GF-D8 (cell line): ENCODE measurements at regions not wholly inside any gene's neighbourhood (a gene's known extent, or its start where the extent isn't known, plus 50 kb on each side); places are given as distances from the start of the nearest gene placed in this dataset.

Experiments used
- DNase-seq: peaks from one replicate; lab custom pipeline; 2025; lab: John Stamatoyannopoulos, UW

DNA sequence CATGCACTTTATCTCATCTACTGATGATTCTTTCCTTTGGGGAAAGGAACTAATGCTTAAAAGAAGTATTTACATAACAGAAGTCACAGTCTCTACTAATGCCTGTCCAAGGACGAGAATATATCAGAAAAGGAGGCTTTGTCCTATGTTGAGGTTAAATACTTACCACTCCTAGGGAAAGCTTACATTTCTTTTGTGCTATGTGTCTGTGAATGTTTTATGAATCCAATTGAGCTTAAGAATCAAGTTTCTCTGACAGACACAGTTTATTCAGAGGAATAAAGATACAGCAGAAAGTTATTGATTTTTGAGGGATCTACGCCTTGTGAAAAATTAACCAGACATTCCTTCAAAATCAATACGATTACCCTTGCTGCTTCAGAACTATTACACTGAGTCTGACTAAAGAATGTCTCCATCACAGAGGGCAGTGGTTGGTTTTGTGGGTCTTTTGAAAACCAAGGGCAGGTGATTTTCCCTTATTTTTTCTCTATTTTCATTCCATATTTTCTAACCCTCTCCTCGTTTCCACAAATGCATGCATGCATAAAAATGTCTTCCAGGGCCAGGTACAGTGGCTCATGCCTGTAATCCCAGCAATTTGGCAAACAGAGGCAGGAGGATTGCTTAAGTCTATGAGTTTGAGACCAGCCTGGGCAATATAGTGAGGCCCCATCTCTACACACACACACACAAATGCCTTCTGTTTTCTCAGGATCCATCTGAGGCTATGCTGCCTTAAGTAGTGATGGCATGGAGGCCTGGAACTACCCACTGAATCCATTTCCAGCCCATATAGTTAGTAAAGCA, 1095.1 kb downstream of the GALC start:
- no peak for DNase-seq

DNA sequence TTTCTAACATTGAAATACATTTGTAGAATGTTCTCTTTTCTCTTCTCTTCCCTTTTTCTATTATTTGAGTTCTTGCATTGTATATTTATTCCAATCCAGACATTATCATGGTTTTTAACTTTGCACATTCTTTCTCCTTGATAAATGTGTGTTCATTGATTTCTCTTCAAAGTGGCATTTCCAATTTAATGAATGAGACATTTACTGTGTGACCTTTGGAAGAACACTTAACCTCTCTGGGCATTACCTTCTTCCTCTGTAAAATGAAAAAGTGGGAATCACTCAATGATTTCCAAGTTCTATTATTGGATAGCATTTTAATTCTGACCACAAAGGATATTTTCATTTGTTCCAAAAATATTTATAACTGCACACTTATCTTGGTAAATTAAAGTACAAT, 1095.8 kb downstream of the GALC start:
- DNase-seq, result no peak

DNA sequence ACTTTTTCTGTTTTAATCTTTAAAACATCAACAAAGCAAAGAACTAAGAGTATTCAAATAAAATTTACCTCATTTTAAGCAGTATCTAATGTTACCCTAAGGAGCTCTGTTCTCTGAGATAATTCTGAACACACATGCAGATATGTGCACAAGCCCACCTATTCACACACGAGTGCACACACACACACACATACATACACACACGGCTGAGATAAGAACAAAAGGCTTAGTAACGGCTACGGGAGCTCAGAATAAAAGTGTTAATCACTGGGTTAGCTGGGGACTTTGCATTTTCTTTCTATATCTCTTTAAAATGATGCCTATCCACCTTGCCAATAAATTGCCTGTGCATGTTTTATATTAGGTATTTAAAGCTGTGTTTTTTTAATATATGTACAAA, 1096.3 kb downstream of the GALC start:
- no peak for DNase-seq

GRCh38 chr14:86892152-86892956, 1100.6 kb downstream of the GALC start:
- DNase-seq, result no peak

- no peak for DNase-seq
Measured at GRCh38 chr14:86885280-86885679, 1107.7 kb downstream of the GALC start.

GRCh38 chr14:86884498-86884897, 1108.5 kb downstream of the GALC start:
- no peak for DNase-seq

DNA sequence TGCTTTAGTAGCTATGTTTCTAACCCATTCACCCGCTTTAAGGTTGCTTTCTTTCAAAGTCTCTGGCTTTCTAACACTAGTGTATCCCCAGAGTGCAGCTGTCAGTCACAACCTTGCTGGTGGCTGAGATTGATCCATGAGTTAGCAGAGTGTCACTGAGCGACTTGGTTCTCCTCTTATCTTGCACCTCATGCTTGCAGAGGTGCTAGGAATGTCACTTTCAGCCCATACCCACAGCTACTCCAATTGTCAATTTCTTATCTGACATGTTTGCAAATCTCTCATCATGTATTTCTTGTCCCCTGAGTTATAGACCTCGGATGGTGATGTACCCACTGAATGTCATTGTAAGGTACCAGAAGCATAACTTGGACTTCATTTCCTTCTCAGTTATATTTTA, 1110.2 kb downstream of the GALC start:
- no peak for DNase-seq

DNA sequence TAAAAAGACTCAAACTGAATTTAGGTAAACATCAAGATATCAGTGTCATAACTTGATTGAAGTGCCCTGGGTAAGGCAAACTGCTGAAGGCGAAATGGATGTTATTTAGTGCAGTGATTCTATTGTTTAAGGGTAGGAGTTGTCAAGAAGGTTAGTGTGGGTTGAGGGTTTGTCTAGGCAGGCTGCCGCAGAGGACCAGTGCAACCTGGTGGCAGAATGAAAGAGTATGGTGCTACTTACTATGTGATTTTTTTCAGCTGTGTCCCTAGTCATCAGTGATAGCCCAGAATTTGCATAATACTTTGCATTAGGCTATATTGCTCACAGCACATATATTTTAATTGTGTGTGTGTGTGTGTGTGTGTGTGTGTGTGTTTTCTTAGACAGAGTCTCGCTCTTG, 1127.0 kb downstream of the GALC start:
- DNase-seq, result no peak

DNA sequence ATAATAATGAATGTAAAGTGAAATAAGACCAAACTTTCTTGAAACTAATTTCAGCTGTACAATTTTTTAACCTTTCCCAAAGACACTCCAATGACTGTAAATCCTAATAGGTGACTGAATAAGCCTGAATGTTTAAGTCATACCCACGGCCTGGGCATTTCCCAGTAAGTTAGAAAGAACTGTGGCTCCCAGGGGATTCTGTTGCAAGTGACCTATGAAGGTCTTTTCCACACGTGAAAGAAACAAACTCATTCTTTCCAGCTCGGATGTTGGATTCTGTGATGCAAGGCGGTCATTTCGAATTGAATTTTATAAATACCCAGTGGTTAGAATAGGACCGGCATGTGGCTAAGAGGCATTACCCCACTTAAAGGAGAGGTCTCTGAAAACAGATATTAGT, 1134.4 kb downstream of the GALC start:
- DNase-seq, result no peak

DNA sequence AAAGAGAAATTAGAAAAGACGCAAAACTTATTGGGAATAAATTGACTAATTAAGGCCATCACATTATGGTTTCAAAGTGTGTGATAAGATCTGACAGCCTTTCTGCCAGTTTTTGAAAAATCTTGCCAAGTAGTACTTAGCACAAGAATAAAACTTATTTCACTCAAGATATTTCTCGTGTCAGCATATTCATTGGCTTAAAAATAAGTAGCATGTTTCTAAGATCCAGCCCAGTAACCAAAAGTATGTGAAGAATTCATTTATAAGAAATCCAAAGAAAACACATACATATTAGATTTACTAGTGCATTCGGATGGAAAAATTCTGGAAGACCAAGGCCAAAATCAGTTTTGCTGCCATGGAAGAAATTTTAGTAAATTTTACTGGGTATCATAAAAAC, 1135.0 kb downstream of the GALC start:
- no peak for DNase-seq

DNA sequence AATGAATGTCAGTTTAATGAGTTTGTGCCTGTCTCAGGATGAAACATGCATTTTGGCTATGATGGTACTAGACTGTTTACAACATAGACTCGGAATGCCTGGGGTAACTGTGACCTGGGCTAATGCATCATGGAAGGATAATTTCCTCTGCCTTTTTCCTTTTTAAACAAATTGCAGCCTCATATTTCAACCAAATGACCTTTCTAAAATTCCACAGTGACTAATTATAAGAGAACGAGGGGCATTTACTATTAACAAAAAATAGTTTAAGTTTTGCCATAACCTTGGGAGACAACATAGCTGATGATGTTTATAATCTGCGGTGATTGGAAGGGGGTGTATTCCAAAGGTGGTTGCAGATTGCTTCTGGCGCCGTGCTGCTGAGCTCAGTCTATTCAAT, 1140.5 kb downstream of the GALC start:
- DNase-seq, result no peak

DNA sequence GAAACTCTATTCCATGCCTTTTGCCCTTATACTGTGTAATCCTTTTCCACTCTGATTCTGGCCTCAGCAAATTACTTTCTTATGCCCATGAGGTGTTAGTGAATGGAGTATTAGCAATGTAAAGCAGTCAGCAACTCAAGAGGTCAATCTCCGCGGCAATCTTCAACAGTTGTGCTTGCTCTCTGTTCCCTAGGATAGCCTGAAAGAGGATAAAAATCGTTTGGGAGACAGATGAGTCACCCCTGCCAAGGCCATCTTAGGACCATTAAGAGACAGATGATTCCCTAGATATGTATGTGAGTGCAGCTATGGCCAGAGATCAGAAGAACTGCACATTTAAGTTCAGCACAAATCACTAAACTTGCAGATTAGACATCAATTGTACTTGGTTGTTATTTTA, 1145.8 kb downstream of the GALC start:
- DNase-seq, result no peak

GRCh38 chr14:86838363-86838762, 1154.6 kb downstream of the GALC start:
- DNase-seq, result no peak

DNA sequence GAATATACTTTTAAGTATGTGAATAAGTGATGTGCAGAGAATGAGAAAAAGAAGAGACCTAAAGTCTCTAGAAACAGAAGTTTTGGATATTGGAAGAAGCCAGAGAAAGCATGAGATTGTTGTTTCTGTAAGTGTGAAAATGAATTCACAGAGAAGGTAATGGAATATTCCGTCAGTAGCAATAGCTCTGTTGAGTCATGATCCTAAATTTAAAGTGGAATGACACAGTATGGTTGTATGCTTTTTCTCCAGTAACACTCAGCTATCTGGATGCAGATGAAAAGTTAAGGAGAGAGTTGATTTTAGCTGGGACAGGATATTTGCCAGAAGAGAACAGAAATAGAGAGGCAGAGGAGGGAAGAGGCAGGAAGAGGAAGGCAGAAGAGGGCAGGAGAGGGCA, 1166.3 kb downstream of the GALC start:
- no peak for DNase-seq

- DNase-seq, result no peak
Measured at GRCh38 chr14:86824167-86824566, 1168.8 kb downstream of the GALC start.

- DNase-seq, result no peak
Measured at GRCh38 chr14:86823581-86823980, 1169.4 kb downstream of the GALC start.

DNA sequence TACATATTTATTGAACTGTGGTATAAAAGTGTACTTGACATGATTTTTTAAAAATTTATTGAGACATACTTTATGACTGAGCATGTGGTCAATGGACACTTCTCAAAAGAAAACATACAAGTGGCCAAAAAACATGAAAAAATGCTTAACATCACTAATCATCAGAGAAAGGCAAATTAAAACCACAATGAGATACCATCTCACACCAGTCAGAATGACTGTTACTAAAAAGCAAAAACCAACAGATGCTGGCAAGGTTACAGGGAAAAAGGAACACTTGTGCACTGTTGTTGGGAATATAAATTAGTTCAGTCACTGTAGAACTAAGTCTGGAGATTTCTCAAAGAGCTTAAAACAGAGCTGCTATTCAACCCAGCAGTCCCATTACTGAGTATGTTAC, 1177.6 kb downstream of the GALC start:
- DNase-seq, result no peak

GRCh38 chr14:86802726-86803125, 1190.3 kb downstream of the GALC start:
- no peak for DNase-seq

DNA sequence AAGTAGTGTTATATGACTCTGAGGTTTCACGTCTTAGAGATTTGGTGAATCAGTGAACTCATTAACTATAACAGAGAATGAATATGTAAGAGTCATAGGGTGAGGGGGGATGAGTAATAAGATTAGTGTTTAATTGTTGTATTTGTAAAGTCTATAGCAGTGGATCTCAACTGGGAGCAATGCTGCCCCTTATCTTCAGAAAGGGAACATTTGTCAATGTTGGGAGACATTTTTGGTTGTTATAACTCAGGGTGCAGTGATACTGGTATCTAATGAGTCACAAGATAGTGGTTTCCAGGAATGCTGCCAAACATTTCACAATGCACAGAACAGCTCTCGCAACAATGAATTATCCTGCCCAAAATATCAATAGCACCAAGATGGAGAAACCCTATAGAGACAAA, 1193.7 kb downstream of the GALC start:
- no peak for DNase-seq

DNA sequence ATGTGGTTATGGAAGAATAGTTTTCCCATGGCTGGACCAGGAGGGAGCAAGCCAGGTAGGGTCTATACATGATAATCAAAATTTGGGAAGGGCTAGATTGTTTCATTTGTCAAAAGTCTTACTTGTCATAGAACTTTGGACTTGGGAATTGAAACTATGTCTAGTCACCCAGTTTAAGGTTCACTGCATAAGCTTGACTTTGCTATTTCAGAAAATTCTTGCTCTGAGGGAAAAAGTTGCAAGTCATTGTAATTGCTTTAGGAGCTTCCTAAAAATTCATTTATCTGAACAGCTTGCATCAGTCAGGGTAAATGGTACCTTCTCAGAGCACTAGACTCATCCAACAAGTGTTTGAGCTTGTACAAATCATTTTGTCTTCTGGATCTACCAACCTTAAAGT, 1194.7 kb downstream of the GALC start:
- no peak for DNase-seq

GRCh38 chr14:86797075-86797351, 1196.0 kb downstream of the GALC start:
- DNase-seq, result no peak

GRCh38 chr14:86796221-86797074, 1196.5 kb downstream of the GALC start:
- no peak for DNase-seq

GRCh38 chr14:86794689-86795088, 1198.3 kb downstream of the GALC start:
- no peak for DNase-seq
